NT2/D1 (cell line): ENCODE measurements at regions not wholly inside any gene's neighbourhood (a gene's known extent, or its start where the extent isn't known, plus 50 kb on each side); places are given as distances from the start of the nearest gene placed in this dataset.

Experiments used
- YY1 ChIP-seq: IDR thresholded peaks from 2 replicates; pipeline ENCODE4 v1.6.1; 2011; ENCODE audit not compliant: insufficient read length, insufficient read depth
- ZNF274 ChIP-seq: IDR thresholded peaks from 2 replicates; pipeline ENCODE4 v1.6.1; 2011; ENCODE audit warnings: mild to moderate bottlenecking, low read depth, low read length

GRCh38 chr7:70890147-70890969, 241.6 kb upstream of the GALNT17 start:
- no peak for TF ChIP-seq ZNF274
- no peak for TF ChIP-seq YY1
